HUES6 (cell line): ENCODE measurements at regions not wholly inside any gene's neighbourhood (a gene's known extent, or its start where the extent isn't known, plus 50 kb on each side); places are given as distances from the start of the nearest gene placed in this dataset.

Source experiments
- H3K27ac ChIP-seq: 2 replicates; pipeline ENCODE4 v1.7.0; 2013; ENCODE audit warnings: low read depth, mild to moderate bottlenecking, low read length, inconsistent platforms
- H3K27me3 ChIP-seq: 2 replicates; pipeline ENCODE4 v1.6.1; 2013; ENCODE audit warnings: low read length; ENCODE audit not compliant: control insufficient read depth, insufficient read depth
- H3K36me3 ChIP-seq: 2 replicates; pipeline ENCODE4 v1.6.1; 2013; ENCODE audit warnings: low read length; ENCODE audit not compliant: control insufficient read depth, insufficient read depth
- H3K4me1 ChIP-seq: 2 replicates; pipeline ENCODE4 v1.6.1; 2013; ENCODE audit warnings: low read length; ENCODE audit not compliant: control insufficient read depth, insufficient read depth
- H3K4me3 ChIP-seq: 2 replicates; pipeline ENCODE4 v1.5.1; 2013; ENCODE audit warnings: low read depth, low read length
- H3K9ac ChIP-seq: one replicate; pipeline ENCODE4 v1.6.1; 2013; ENCODE audit warnings: mild to moderate bottlenecking, low read length
- H3K9me3 ChIP-seq: 2 replicates; pipeline ENCODE4 v1.6.1; 2013; ENCODE audit warnings: low read depth, low read length; ENCODE audit not compliant: control insufficient read depth, insufficient read depth

DNA sequence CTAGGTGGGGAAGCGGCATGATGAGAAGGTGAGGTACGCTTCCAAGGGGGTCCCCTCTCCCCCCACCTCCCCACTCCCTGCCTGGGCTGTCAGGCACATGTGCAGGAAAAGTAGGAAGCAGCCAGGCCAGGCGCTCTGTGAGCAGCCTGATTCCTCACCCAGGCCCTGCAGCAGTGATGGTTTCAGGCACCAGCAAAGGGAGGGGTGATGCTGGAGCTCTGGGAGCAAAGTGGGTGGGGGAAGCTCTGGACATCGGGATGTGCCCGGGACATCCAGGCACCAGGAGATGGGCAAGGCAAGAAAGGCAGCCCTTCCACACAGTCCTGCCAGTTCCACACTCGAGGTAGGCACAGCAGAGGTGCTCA, 106.1 kb downstream of the CRYAA start:
- Histone ChIP-seq H3K9ac (no peak overlapping the region), H3K27me3 (peaks cover 5% of the 10 kb centered on the region; the same call in 1 of the 2 replicates), H3K4me3 (no peak overlapping the region), H3K36me3 (no peaks in the 10 kb centered on the region), H3K9me3 (no peaks in the 10 kb centered on the region), H3K27ac (no peak overlapping the region), H3K4me1 (peaks cover 13% of the 10 kb centered on the region)

DNA sequence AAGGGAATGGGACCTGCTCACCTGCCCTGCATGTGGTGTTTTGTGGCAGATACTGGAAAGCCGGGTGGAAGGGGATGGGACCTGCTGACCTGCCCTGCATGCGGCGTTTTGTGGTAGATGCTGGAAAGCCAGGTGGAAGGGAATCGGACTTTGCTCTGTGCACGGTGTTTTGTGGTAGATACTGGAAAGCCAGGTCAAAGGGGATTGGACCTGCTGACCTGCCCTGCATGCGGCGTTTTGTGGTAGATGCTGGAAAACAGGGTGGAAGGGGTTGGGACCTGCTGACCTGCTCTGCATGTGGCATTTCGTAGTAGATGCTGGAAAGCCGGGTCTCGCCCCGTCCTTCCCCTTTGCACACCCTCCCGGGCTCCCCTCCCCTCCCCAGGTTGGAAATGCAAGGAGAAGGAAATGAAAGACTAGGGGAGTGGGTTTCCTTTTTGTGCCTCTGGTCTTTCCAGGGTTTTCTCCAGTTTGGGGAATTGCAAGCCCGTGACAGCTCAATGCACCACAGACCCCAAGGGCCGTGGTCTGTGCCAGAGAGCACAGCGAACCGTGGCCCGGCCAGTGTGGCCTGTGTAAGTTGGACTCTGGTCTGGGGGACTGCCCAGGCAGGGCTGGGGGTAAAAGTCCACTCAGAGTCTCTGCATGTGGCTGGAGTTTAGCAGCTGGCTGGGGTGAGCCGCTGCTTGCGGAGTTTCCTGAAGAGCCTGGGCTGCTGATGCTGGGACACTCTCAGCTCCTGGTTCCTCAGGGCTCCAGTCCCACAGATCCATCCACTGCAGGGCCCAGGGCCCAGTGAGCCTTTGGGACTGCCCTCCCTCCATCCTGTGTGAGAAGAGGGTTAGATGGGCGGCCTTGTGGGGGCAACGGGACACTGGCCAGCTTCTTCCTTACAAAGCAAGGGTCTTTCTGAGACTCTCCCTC, 105.5 kb downstream of the CRYAA start:
- no peaks in the 10 kb centered on the region for H3K9me3 ChIP-seq
- H3K36me3 ChIP-seq: no peaks in the 10 kb centered on the region
- H3K4me1 ChIP-seq: peaks cover 13% of the 10 kb centered on the region
- no peak overlapping the region for H3K4me3 ChIP-seq
- no peak overlapping the region for H3K9ac ChIP-seq
- no peak overlapping the region for H3K27ac ChIP-seq
- H3K27me3 ChIP-seq: peaks cover 5% of the 10 kb centered on the region; the same call in 1 of the 2 replicates

DNA sequence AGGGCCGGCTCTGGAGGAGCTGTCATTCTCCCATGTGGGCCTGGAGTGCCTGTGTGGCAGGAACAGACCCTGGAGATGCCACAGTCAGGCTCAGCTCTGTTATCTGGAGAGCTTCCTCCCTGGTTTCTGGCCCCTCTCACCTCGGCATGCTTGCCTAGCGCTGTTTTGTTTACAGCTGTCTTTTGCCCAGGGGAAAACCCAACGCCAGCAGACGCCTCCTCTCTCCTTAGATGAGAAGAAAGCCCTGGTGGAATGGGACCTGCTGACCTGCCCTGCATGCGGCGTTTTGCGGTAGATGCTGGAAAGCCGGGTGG, 104.9 kb downstream of the CRYAA start:
- Histone ChIP-seq H3K36me3 (no peaks in the 10 kb centered on the region), H3K4me1 (peaks cover 13% of the 10 kb centered on the region), H3K4me3 (no peak overlapping the region), H3K27ac (no peak overlapping the region), H3K9ac (no peak overlapping the region), H3K27me3 (peaks cover 5% of the 10 kb centered on the region; the same call in 1 of the 2 replicates), H3K9me3 (no peaks in the 10 kb centered on the region)

DNA sequence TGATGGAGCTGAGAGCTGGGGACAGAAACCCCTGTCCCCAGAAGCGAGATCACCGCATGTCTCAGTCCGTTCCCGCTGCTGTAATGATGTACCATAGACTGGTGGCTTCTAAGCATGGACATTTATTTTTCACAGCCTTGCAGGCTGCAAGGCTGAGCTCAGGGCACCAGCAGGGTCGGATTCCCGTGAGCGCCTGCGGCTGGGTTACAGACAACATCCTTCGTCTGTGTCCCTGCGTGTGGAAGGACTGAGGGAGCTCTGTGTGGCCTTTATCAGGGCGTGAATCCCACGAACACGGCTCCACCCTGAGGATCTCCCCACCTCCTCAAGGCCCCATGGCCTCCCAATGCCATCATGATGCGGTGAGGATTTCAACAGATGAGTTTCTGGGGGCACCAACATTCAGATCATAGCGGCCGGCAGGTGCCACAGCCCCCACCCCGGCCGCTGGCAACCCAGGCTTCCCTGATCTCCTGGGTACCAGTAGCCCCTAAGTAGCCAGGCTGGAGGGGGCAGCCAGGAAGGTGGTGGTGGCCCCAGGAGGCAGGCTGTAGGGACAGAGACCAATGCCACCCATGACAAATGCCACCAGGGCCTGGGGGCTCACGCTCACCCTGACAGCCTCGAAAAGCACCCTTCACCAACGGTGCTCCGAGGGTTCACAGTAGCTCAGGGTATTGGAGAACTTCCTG, 104.4 kb downstream of the CRYAA start:
- Histone ChIP-seq H3K9me3 (no peaks in the 10 kb centered on the region), H3K4me1 (peaks cover 12% of the 10 kb centered on the region), H3K9ac (no peak overlapping the region), H3K27ac (no peak overlapping the region), H3K27me3 (peaks cover 5% of the 10 kb centered on the region; the same call in 1 of the 2 replicates), H3K4me3 (no peak overlapping the region), H3K36me3 (no peaks in the 10 kb centered on the region)

DNA sequence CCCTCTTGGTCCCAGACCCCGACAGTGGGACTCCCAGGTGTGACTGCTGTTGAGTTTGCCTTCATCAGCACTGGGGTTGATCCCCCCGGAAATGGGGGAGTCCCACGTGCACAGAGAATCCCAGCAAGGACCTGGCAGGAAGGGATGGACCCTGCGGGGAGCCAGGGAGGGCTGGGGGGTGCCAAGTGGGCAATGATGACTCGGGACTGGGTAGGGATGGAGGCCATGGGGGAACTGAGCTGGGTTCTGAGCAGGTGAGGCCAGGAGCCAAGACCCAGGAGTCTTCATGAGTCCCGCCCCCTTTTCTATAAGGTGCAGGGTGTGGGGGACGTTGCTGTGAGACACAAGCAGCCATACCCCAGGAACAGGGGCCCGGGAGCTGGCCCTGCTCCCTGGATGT, 103.8 kb downstream of the CRYAA start:
- H3K27ac ChIP-seq: no peak overlapping the region
- no peaks in the 10 kb centered on the region for H3K36me3 ChIP-seq
- H3K4me3 ChIP-seq: no peak overlapping the region
- H3K4me1 ChIP-seq: peaks cover 6% of the 10 kb centered on the region
- H3K9ac ChIP-seq: no peak overlapping the region
- H3K9me3 ChIP-seq: no peaks in the 10 kb centered on the region
- no peaks in the 10 kb centered on the region; the same call in 1 of the 2 replicates for H3K27me3 ChIP-seq

DNA sequence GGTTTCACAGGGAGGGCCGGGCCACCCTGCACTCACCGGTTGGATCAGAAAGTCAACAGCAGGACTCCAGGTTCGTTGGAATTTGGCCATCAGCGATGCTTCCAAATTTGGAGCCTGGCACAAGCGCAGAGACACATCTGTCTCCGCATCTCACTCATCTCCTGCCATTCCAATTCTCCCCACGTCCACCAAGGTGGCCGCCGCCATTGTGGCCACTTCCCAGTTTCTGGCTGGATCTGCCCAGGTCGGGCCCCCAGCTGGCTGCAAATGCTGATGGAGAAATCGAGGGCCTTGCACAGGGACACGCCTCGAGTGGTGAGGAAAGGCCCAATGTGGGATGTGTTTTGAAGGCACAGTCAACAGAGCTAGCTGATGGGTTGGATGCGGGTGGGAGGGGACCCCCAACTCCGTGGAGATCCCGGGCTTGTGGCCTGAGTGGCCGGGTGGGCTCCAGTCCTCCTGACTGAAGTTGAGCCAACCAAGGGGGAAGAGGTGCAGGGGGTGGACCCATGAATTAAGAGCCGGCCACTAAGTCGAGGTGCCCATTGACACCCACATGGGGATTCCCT, 102.7 kb downstream of the CRYAA start:
- Histone ChIP-seq H3K27me3 (no peaks in the 10 kb centered on the region), H3K4me1 (no peaks in the 10 kb centered on the region), H3K4me3 (no peak overlapping the region), H3K36me3 (no peaks in the 10 kb centered on the region), H3K9me3 (no peaks in the 10 kb centered on the region), H3K27ac (no peak overlapping the region), H3K9ac (no peak overlapping the region)

DNA sequence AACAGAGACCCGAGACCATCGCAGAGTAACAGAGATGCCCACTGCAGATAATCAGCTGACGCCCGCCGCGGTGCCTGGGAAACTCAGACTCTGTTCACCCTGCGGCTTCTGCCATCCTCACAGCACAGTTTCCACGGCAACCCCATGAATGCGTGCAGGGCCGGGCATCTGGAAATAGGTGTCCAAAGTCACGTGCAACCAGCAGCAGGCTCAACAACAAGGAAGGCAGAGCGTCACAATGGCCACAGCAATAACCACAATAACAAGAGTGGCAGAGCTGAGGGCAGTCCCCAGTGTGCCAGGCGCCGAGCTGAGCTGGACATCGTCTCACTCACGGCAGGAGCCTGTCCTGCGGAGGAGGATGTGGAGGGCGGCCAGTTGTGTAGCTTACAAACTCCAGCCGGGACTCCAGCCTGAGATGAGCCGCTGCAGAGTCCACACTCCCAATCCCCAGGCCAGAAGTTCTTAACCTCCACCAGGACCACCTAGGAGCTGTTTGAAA, 102.0 kb downstream of the CRYAA start:
- Histone ChIP-seq H3K36me3 (no peaks in the 10 kb centered on the region), H3K27me3 (no peaks in the 10 kb centered on the region), H3K4me1 (no peaks in the 10 kb centered on the region), H3K4me3 (no peak overlapping the region), H3K9me3 (no peaks in the 10 kb centered on the region), H3K27ac (no peak overlapping the region), H3K9ac (no peak overlapping the region)

DNA sequence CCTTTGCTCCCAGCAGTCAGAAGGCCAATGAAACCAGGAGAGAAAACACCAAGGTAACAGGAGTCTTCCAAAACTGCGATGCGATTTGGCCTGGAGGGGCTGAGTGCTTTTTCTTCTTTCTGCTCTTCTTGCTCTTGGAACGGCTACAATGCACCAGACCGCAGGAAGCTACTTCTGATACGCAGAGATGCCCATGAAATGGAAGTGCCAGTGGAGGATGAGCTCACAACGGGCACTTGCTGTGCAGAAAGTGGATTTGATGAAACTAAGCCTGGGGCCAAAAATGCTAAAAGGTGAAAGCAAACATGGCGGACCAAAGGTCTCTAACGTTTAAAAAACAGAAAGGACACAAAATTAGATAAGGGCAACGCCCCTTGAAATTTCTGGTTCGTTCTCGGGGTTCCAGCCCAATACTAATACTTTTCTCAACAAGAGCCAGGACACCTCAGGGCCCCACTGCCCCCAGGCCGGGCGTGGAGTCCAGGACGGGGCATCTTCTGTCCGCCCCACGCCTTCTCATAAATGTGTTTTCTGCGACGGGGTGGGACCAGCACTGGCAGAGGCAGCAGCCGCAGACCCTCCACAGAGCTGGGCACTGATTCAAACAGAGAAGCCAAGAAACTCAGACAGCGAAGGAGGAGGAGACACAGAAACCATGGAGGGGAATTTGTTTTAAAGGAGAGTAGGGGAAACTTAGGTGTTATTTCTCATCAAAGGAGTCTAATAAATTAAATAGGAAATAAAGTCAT, 101.3 kb downstream of the CRYAA start:
- Histone ChIP-seq H3K9ac (no peak overlapping the region), H3K4me3 (no peak overlapping the region), H3K36me3 (no peaks in the 10 kb centered on the region), H3K4me1 (no peaks in the 10 kb centered on the region), H3K27me3 (no peaks in the 10 kb centered on the region), H3K27ac (no peak overlapping the region), H3K9me3 (no peaks in the 10 kb centered on the region)

DNA sequence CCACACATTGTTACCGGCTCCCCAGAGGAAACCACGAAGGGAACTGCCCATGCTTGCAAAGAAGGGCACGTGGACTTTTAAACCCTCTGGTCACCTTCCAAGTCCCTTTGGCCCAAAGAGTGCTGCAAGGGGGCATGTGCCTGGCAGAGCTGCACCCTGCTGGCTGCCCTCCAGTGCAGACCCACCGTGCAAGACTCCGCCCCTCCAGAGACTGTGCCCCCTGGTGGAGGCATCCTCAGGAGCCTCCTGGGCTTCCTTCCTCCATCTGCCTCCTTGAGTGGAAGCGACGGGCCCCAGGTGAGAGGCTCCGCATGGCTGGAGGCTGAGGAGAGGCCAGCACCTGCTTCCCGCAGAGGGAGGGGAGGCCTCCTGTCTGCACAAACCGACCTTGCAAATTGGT, 100.6 kb downstream of the CRYAA start:
- no peaks in the 10 kb centered on the region for H3K4me1 ChIP-seq
- no peaks in the 10 kb centered on the region for H3K27me3 ChIP-seq
- H3K9ac ChIP-seq: no peak overlapping the region
- no peak overlapping the region for H3K27ac ChIP-seq
- H3K9me3 ChIP-seq: no peaks in the 10 kb centered on the region
- no peak overlapping the region for H3K4me3 ChIP-seq
- no peaks in the 10 kb centered on the region for H3K36me3 ChIP-seq

DNA sequence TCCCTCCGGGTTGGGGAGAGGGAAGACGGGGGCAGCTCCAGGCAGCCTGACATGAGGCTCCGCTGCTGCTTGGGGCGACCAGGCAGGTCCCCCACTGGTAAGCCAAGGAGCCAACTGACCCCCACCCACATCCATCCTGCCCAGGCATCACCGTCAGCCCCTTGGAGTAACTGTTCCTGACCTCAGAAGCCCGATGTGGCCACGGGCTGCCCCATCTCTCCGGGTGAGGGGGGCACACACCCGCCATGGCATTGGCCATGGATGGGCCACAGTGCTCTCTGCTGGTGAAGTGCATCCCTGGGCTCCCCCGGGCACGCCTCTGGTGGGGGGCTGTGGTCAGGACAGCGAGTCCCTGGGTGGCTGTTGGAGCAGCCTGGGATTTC, 100.0 kb downstream of the CRYAA start:
- no peaks in the 10 kb centered on the region for H3K27me3 ChIP-seq
- no peaks in the 10 kb centered on the region for H3K4me1 ChIP-seq
- no peaks in the 10 kb centered on the region for H3K36me3 ChIP-seq
- no peak overlapping the region for H3K27ac ChIP-seq
- H3K9me3 ChIP-seq: no peaks in the 10 kb centered on the region
- no peak overlapping the region for H3K4me3 ChIP-seq
- H3K9ac ChIP-seq: no peak overlapping the region
